ENCODE measurements at regions not wholly inside any gene's neighbourhood (a gene's known extent, or its start where the extent isn't known, plus 50 kb on each side); places are given as distances from the start of the nearest gene placed in this dataset.

DNA sequence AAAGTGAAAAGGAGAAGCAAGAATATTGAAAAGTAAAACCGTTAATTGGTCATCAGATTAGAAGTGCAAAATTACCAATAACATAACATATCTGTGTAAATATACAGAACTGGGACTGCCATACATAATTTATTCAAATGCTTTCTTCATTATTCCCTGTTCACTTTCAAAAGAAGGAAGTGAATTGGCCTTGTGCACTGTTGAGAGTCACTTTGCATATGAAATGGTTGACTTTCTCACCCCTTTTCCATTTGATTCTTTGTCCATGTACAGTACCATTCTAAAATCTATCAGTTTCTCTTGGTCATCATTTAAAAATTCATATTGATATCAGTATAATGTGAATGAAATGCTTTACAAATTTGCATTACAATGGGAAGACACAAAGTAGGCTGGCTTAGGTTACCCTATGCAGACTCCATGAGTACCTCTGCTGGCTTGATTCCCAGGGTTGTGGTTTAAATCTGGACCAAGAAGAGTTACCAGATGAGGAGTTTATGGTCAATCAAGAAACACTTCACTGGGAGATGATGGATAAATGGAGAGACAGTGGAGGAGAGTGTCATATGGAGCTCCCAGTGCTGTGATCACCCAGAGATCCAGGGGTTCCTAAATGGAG is 210.9 kb upstream of the TOPAZ1 start:
- DNase-seq: no peak

GRCh38 chr3:44031387-44032380 is 210.0 kb upstream of the TOPAZ1 start:
- no peak for DNase-seq

DNA sequence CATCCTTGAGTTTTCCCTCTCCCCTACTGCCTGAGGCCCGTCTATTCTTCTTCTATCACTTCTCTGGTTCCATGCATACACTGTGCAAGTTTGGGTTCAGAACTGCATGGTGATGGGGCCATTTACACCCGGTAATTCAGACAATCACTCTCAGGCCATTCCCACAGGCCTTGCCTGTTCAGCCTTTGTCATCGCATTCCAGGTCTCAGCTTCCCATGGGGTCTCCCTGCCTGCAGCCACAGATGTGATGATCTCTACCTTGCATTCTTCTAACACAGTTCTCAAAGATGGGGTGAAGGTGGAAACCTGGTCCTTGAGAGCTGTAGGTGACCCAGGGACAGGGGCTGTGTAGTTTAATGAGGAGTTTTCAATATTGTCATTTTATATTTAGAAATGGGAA is 209.2 kb upstream of the TOPAZ1 start:
- no peak for DNase-seq

- no peak for DNase-seq
Observed at GRCh38 chr3:44033123-44033522, 208.6 kb upstream of the TOPAZ1 start.

- no peak for DNase-seq
Observed at GRCh38 chr3:44036850-44037249, 204.8 kb upstream of the TOPAZ1 start.

DNA sequence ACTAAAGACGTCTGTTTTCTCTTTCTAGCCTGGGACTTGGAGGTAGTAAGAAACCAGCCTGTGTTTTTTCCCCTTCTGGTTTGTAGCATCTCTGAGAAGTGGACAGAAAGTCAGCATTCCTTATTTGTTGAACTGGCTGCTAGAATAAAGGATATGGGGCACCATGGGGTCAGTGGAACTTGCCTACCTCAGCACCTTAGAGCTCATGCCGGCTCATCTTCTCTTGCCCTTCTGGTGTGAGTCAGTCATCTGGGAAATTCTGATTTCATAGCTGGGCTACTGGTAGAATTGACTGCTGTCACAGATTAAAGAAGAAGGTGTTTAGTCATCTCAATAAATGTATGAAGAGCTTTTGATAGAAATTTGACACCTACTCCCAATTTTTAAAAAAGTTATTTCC is 202.7 kb upstream of the TOPAZ1 start:
- no peak for DNase-seq

- no peak for DNase-seq
Observed at GRCh38 chr3:44041726-44042125, 200.0 kb upstream of the TOPAZ1 start.

DNA sequence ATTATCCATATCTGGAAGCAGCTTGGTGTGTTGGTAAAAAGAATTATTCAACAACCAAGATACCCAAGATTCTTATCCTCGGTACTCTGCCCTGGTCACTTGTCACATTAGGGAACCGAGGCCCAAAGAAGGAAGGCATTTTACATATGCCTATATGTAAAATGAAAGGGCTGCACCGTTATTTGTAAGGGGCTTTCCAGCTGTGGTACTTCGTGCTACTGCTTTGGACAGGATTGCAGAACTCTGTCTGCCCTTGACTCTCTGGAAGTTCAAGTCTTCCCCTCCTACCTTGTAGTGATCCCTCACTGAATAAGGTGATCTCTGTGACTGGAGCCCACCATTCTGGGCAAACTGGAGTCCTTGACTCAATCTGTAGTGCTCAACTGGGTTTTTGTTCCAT is 198.9 kb upstream of the TOPAZ1 start:
- no peak for DNase-seq

DNA sequence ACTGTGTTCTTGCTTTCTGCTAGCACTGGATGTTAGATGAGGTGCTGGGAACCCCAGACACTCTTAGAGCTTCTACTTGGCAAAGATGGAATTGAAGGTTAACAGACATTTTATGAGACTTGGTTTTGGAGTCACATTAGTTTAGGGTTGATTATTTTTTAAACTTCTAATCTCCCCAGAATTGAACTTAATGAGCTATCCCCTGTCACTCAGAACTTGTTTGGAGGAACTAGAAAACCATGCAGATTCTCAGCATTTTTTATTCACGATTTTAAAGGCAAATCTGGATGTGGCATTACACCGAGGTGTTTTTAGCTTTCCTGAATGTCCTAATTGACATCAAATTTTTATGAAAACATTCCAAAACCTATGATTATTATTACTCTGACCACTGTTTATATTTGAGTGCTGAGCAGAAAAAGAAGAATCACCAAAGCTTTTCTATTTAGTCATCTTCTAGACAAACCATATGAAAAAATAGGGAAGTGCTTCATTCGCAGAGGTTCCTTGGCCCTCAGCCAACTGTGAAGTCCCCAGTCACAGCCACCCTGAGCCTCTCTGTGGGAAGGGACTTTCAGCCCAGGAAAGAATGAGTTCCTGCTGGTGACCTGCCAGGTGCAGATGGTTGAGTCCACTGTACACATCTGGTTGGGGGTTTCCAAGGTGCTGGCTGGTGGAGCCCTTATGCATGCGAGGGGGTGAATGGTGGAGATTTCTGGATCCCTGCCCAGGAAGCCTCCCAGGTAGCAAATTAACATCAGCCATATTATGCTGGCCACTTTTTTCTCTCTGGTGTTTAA is 196.0 kb upstream of the TOPAZ1 start:
- DNase-seq: peak; percentile 42

- no peak for DNase-seq
Observed at GRCh38 chr3:44047796-44048195, 193.9 kb upstream of the TOPAZ1 start.

DNA sequence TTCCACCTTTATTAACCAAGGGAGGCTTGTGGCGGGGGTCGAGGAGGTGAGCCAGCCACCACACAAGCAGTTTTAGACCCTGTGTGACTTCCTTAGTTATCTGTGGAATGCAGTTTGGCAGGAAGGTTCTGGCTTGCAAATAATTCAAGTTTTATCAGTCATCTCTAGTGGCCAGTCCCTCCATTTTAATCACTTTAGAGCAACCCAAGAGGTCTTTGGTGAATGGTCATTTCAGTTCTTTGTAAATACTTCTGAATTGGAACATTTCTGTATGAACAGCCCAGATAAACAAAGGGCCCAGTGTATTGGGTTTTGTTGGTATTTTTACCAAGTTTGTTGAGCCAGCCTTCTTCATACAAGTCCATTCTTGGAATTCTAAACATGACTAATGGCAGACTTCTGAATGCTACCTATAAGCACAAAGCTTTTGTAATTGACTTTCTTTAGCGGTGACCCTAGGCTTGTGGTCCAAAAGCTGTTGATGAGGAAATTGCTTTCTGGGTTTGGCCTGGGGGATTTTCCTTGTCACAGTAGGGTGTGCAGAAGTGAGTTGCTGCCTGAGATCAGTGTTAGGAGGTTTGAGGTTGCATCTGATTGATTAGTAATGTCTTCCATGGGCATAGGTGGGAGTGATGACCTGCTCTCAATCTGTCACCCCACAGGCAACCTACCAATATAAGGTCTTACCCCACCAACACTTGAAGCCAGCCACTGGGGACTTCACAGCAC is 193.3 kb upstream of the TOPAZ1 start:
- no peak for DNase-seq

- no peak for DNase-seq
Observed at GRCh38 chr3:44048949-44049348, 192.7 kb upstream of the TOPAZ1 start.

- DNase-seq: no peak
Observed at GRCh38 chr3:44050101-44050500, 191.6 kb upstream of the TOPAZ1 start.

DNA sequence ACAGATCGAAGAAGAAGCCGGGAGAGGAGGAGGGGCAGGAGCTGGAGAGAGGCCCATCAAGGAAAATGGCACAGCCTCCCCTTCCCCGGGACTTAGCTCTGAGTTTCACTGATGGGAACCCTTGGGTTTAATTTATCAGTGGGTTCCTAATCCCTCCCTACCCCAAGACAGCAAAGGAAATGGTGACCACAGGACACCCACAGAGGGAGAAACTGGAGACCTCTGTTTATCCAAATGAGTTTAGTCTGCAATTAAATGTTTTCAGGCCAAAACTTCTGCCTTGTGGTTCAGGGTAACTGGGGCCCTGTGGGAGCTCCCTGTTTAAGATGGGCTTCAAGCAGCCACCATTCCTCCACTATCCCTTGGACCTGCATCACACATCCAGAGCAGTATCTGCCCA is 190.8 kb upstream of the TOPAZ1 start:
- no peak for DNase-seq

DNA sequence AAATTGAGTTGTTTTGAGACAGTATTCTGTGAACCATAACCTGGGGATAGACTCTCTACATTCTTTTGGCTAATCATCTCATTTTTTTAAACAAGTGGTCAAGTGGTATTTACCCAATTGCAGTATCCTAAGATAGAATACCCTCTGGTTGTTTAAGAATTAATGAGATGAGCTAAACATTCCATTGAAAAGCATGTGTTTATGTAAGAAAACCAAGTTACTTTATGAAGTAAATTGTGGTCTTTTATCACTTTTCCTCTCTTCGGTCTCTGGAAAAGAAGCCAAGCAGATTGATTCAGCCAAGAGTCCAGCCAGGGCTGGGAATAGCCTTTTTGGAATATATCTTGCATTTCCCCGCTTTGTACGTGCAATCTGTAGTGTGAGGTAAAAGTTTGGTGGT is 185.7 kb upstream of the TOPAZ1 start:
- no peak for DNase-seq

GRCh38 chr3:44056446-44057240 is 185.0 kb upstream of the TOPAZ1 start:
- DNase-seq: no peak

DNA sequence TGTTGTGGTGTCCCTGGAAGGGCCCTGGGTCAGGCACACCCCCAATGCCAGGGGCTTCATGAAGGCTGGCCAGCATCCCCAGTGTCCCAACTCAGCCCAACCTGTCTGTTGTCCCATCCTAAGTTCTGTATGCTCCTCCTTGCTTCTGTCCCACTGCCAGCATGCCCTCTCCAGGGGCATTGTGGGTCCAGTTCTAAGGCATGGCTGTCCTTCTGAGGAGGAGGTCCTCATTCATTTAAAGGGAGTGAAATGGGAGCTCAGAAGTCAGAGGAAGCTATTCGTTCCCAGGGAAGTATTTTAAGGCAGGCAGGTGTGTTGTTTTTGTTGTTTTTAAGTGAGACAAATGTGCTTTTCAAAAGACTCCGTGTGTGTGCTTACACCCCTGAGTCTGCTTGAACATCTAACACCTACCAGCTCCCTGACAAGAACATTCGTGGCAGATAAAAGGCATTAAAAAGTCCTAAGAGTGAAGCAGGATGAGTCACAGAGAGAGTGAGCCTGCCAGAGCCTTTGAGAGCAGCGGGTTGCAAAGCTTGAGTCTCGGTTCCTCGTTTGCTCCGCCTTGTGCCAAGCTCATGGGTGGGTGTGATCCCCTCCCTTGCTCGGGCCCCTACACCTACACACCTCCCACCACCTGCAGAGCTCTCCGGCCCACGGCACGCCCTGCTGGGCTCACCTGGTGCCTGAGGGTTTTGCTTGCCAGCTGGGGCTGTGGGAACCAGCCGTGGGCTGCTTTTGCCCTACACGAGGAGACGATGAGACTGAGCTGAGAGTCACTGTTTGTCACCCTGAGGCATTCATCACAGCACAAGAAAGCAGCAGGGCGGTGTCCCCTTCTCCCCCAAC is 183.4 kb upstream of the TOPAZ1 start:
- no peak for DNase-seq

- no peak for DNase-seq
Observed at GRCh38 chr3:44058868-44059203, 182.8 kb upstream of the TOPAZ1 start.

DNA sequence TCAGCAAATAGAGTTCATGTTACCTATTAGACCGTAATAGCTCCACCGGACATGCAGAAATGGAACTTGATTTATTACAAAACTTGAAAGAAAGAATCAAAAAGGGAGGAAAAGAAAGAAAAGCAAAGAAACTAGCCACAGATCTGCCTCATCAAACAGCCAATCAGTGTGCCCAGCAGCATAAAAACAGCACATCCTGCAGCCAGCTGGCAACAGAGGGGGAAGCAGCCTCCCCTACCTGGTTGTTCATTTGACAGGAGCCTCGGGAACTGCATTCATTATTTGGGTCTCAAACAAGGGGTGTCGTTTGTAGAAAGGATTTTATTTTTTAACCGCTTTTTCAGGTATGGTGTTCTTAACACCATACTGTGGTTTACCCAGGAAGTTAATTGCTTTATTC is 181.5 kb upstream of the TOPAZ1 start:
- DNase-seq: no peak

GRCh38 chr3:44061268-44061667 is 180.4 kb upstream of the TOPAZ1 start:
- no peak for DNase-seq

DNA sequence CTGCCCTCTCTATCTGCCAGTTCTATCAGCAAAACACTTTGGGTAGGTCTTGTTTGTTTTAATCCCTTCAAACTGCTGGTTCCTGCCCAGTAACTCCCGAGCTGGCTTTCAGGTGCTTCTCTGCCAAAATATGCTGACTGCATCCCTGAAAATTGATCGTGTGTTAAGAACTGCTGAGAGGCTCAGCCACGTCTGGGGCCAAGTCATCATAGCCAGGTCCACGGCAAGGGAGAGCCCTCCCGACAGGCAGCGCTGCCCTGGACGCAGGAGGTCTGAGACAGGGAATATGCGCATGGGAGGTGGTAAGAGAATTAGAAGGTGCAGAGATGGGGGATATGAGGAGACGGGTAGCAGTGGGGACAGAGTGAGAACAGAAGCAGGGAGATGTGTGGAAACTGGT is 179.7 kb upstream of the TOPAZ1 start:
- no peak for DNase-seq
